Transverse colon (tissue), 4 donors: ENCODE measurements at regions not wholly inside any gene's neighbourhood (a gene's known extent, or its start where the extent isn't known, plus 50 kb on each side); places are given as distances from the start of the nearest gene placed in this dataset.

Experiments used
- DNase-seq: peaks from one replicate; pipeline ENCODE4 v3.0.0-alpha.2; 2019
- H3K27ac ChIP-seq, 4 donors: fragments of 200-600 bp; sonication (generic); 2 replicates each; pipeline ENCODE4 v1.5.1; 2016 to 2018; ENCODE audit warnings: inconsistent platforms in 4 of 4
- H3K27me3 ChIP-seq: fragments of 200-600 bp; sonication (generic); 2 replicates; pipeline ENCODE4 v1.5.1; 2017; ENCODE audit warnings: inconsistent platforms
- H3K36me3 ChIP-seq, 4 donors: fragments of 200-600 bp; sonication (generic); 2 replicates each; pipeline ENCODE4 v1.5.1; 2017 to 2019; ENCODE audit warnings: inconsistent platforms in 4 of 4
- H3K4me1 ChIP-seq, 4 donors: fragments of 200-600 bp; sonication (generic); 2 replicates each; pipeline ENCODE4 v1.5.1; 2017 to 2020; ENCODE audit warnings: inconsistent platforms in 4 of 4
- H3K4me3 ChIP-seq, 4 donors: fragments of 200-600 bp; sonication (generic); 1 replicate in 1 of 4; 2 replicates in 3 of 4; pipeline versions ENCODE4 v1.5.1 to v1.6.1; 2017 to 2019; ENCODE audit warnings: inconsistent platforms in 4 of 4
- H3K9me3 ChIP-seq, 2 donors: fragments of 200-600 bp; sonication (generic); 2 replicates each; pipeline ENCODE4 v1.5.1; 2017 to 2019; ENCODE audit warnings: inconsistent platforms in 2 of 2
- CTCF ChIP-seq, 5 experiments: fragments of 200-600 bp in 3 of 5; fragments of 450-650 bp in 2 of 5; sonication (generic) in 3 of 5; IDR thresholded peaks; 1 replicate in 2 of 5; 2 replicates in 3 of 5; pipeline ENCODE4 v1.5.1; 2016 to 2017; ENCODE audit warnings: antibody characterized with exemption in 5 of 5, inconsistent platforms in 3 of 5, mild to moderate bottlenecking in 2 of 5, moderate library complexity in 1 of 5
- EP300 ChIP-seq: sonication (generic); formaldehyde crosslinking; IDR thresholded peaks from one replicate; pipeline ENCODE4 v1.6.1; 2017; ENCODE audit warnings: antibody characterized with exemption, low read depth
- POLR2A ChIP-seq: fragments of 450-650 bp; IDR thresholded peaks from one replicate; pipeline ENCODE4 v1.6.1; 2016; ENCODE audit warnings: antibody characterized with exemption, mild to moderate bottlenecking, moderate library complexity
- POLR2AphosphoS5 ChIP-seq, 3 donors: sonication (generic); formaldehyde crosslinking; IDR thresholded peaks; one replicate each; pipeline ENCODE4 v1.6.1; 2016; ENCODE audit warnings: antibody characterized with exemption in 3 of 3
- WGBS, 2 donors: methylation state at CpG; one replicate each; pipeline ENCODE4 v1.1.5; 2018; ENCODE audit warnings: low coverage in 1 of 2; 5-methylcytosine and 5-hydroxymethylcytosine counted together
- in situ Hi-C, 4 donors: fragments of 200-750 bp; cut with MboI; loops; one replicate each; pipeline versions ENCODE4 v1.15.0 to v1.15.1; 2017; ENCODE audit warnings: low sequenced_read_pairs in 3 of 4, low pct_ligation_motif_present in 1 of 4, low pct_unique_long_range_greater_than_20kb in 1 of 4
- intact Hi-C: fragments of 100-400 bp; cut with DNase I; formaldehyde crosslinking; loops from one replicate; pipeline ENCODE4 v1.15.1; 2023; ENCODE audit warnings: low total_unique reads

GRCh38 chr13:39245688-39246087, 207.4 kb downstream of the NHLRC3 start:
- Histone ChIP-seq H3K27me3 (no peaks in the 10 kb centered on the region), H3K36me3 (no peaks in the 10 kb centered on the region), H3K4me3 (no peak overlapping the region), H3K4me1 (no peaks in the 10 kb centered on the region), H3K27ac (no peak overlapping the region), H3K9me3 (no peaks in the 10 kb centered on the region)
- in situ Hi-C loops = no loop called here
- DNase-seq = no peak
- intact Hi-C loops = no loop called here
- TF ChIP-seq POLR2AphosphoS5 (IDR thresholded peaks at IDR 0.05) (no peak), EP300 (no peak), CTCF (IDR thresholded peaks at IDR 0.05) (no peak), POLR2A (no peak)
- 77 to 79% methylated on average over 3 to 4 of the region's 4 CpGs for WGBS, 2 donors

GRCh38 chr13:39249982-39250381, 211.7 kb downstream of the NHLRC3 start:
- H3K27me3 ChIP-seq = no peaks in the 10 kb centered on the region
- H3K27ac ChIP-seq = no peak overlapping the region
- H3K4me1 ChIP-seq = no peaks in the 10 kb centered on the region
- WGBS, 2 donors = 76 to 81% methylated on average over 9 of the region's 9 CpGs
- H3K36me3 ChIP-seq = no peaks in the 10 kb centered on the region
- TF ChIP-seq CTCF (IDR thresholded peaks at IDR 0.05) (no peak), POLR2AphosphoS5 (IDR thresholded peaks at IDR 0.05) (no peak), EP300 (no peak), POLR2A (no peak)
- no peak for DNase-seq
- in situ Hi-C loops = loop anchor here in 1 of 4 donors (25.0 kb wide), 1 partner anchor 362 kb away; the partner anchor contains the start of gene LHFPL6
- H3K4me3 ChIP-seq = no peak overlapping the region
- H3K9me3 ChIP-seq = no peaks in the 10 kb centered on the region
- intact Hi-C loops = no loop called here

DNA sequence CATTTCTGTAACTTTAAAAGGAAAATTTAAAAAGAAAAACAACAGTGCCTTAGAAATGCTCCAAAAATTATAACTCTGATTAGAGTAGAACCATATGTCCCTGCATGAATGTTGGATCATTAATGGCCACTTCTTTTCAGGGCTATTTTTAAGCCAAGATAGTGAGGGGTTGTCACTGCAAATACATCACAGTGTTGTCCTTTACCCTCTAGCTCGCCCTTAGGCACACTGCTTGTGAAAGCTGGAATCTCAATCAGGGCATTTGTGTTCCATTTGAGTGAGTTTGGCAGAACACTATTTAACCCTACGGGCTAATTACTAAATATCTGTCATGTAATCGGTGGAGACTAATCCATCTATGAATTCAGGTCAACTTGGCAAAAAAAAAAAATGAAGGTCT, 212.2 kb downstream of the NHLRC3 start:
- H3K9me3 ChIP-seq = no peaks in the 10 kb centered on the region
- no peak for DNase-seq
- intact Hi-C loops (no loop called here), in situ Hi-C loops (loop anchor here in 1 of 4 donors (25.0 kb wide), 1 partner anchor 362 kb away; the partner anchor contains the start of gene LHFPL6)
- H3K27ac ChIP-seq = no peak overlapping the region
- no peaks in the 10 kb centered on the region for H3K4me1 ChIP-seq
- H3K27me3 ChIP-seq = no peaks in the 10 kb centered on the region
- no peak for TF ChIP-seq CTCF (IDR thresholded peaks at IDR 0.05)
- TF ChIP-seq POLR2A = no peak
- TF ChIP-seq EP300 = no peak
- no peak for TF ChIP-seq POLR2AphosphoS5 (IDR thresholded peaks at IDR 0.05)
- H3K4me3 ChIP-seq = no peak overlapping the region
- WGBS, 2 donors = 69 to 95% methylated on average over 3 of the region's 3 CpGs
- no peaks in the 10 kb centered on the region for H3K36me3 ChIP-seq

- Histone ChIP-seq H3K36me3 (no peaks in the 10 kb centered on the region), H3K9me3 (no peaks in the 10 kb centered on the region), H3K4me1 (no peaks in the 10 kb centered on the region), H3K27me3 (no peaks in the 10 kb centered on the region), H3K4me3 (no peak overlapping the region), H3K27ac (no peak overlapping the region)
- no peak for DNase-seq
- no peak for TF ChIP-seq POLR2AphosphoS5 (IDR thresholded peaks at IDR 0.05)
- TF ChIP-seq CTCF (IDR thresholded peaks at IDR 0.05) = no peak
- no peak for TF ChIP-seq POLR2A
- TF ChIP-seq EP300 = no peak
- intact Hi-C loops = no loop called here
- WGBS, 2 donors = 96 to 98% methylated on average over 7 to 8 of the region's 8 CpGs
- in situ Hi-C loops = loop anchor here in 1 of 4 donors (25.0 kb wide), 1 partner anchor 361 kb away; the partner anchor contains the start of gene LHFPL6
Observed at GRCh38 chr13:39251340-39251739, 213.1 kb downstream of the NHLRC3 start.
